Endothelial cell of umbilical vein (primary cell): ENCODE measurements at regions not wholly inside any gene's neighbourhood (a gene's known extent, or its start where the extent isn't known, plus 50 kb on each side); places are given as distances from the start of the nearest gene placed in this dataset.

Source experiments
- BruUV-seq: library from RNA; stranded (reverse); fragments of 400-500 nt; replicated peaks from 2 replicates; lab custom pipeline; 2021; lab: Mats Ljungman, UMichigan
- CTCF ChIA-PET: fragments of 300-600, 350-600 bp; sonication (Branson Sonifier 250); formaldehyde crosslinking; loops from one replicate; lab custom pipeline; 2021; ENCODE audit warnings: antibody characterized with exemption, inconsistent platforms; lab: Charles Lee
- POLR2A ChIA-PET: fragments of 300-600, 350-600 bp; sonication (Branson Sonifier 250); formaldehyde crosslinking; loops from one replicate; lab custom pipeline; 2021; ENCODE audit warnings: antibody characterized with exemption, inconsistent platforms; lab: Charles Lee
- DNase-seq: peaks from one replicate; pipeline ENCODE4 v3.0.0-alpha.2; 2011; ENCODE audit warnings: low read depth, low spot score
- FAIRE-seq: peaks from 2 replicates; lab custom pipeline; 2011; peaks lifted over from hg19 to GRCh38; lab: Jason Lieb, UNC
- H2AFZ ChIP-seq: 2 replicates; pipeline ENCODE4 v1.6.0; 2012; ENCODE audit warnings: low read depth, low read length, control low read depth, inconsistent platforms
- H3K27ac ChIP-seq: 2 replicates; pipeline ENCODE4 v1.5.1; 2011; ENCODE audit warnings: low read depth, mild to moderate bottlenecking, control low read depth, low read length, moderate library complexity; ENCODE audit not compliant: insufficient read depth
- H3K27me3 ChIP-seq, 2 experiments: 2 replicates each; pipeline versions ENCODE4 v1.6.0 to v1.6.1; 2011; ENCODE audit warnings: low read length in 2 of 2, mixed read lengths in 1 of 2; ENCODE audit not compliant: control insufficient read depth in 2 of 2, insufficient read depth in 2 of 2
- H3K36me3 ChIP-seq, 2 experiments: 2 replicates in 1 of 2; 3 replicates in 1 of 2; pipeline ENCODE4 v1.5.1; 2011; ENCODE audit warnings: low read length in 2 of 2, mild to moderate bottlenecking in 1 of 2, moderate library complexity in 1 of 2; ENCODE audit not compliant: control insufficient read depth in 2 of 2, insufficient read depth in 2 of 2; ENCODE audit errors: extremely low read depth in 1 of 2
- H3K4me1 ChIP-seq: 3 replicates; pipeline ENCODE4 v1.5.1; 2011; ENCODE audit warnings: mild to moderate bottlenecking, low read length; ENCODE audit not compliant: control insufficient read depth, insufficient read depth; ENCODE audit errors: extremely low read depth
- H3K4me2 ChIP-seq: 2 replicates; pipeline ENCODE4 v1.6.1; 2011; ENCODE audit warnings: low read length, control low read depth, mixed read lengths; ENCODE audit not compliant: insufficient read depth
- H3K4me3 ChIP-seq, 3 experiments: fragments of 200-600 bp in 1 of 3; sonication (generic), shearing (Covaris generic) in 1 of 3; replicated peaks in 1 of 3; 2 replicates each; pipeline ENCODE4 v1.5.1; 2011 to 2016; ENCODE audit warnings: control low read depth in 3 of 3, low read length in 3 of 3, mild to moderate bottlenecking in 2 of 3, inconsistent platforms in 1 of 3, low read depth in 1 of 3, moderate library complexity in 1 of 3; ENCODE audit not compliant: insufficient read depth in 1 of 3
- H3K79me2 ChIP-seq: 2 replicates; pipeline ENCODE4 v1.6.0; 2012; ENCODE audit warnings: low read length, inconsistent platforms; ENCODE audit not compliant: control insufficient read depth, insufficient read depth
- H3K9ac ChIP-seq: replicated peaks from 2 replicates; pipeline ENCODE3; 2011; ENCODE audit warnings: low read length, control low read depth; ENCODE audit not compliant: insufficient read depth; ENCODE audit errors: extremely low read depth
- H3K9me1 ChIP-seq: replicated peaks from 3 replicates; pipeline ENCODE4 v1.6.0; 2011; ENCODE audit warnings: mild to moderate bottlenecking, low read length; ENCODE audit not compliant: control insufficient read depth, insufficient read depth; ENCODE audit errors: extremely low read depth
- H3K9me3 ChIP-seq: replicated peaks from 2 replicates; pipeline ENCODE4 v1.5.1; 2012; ENCODE audit warnings: low read length, inconsistent platforms; ENCODE audit not compliant: control insufficient read depth, insufficient read depth
- H4K20me1 ChIP-seq: replicated peaks from 2 replicates; pipeline ENCODE3; 2011; ENCODE audit warnings: mild to moderate bottlenecking, low read length; ENCODE audit not compliant: control insufficient read depth, insufficient read depth; ENCODE audit errors: extremely low read depth
- EZH2 ChIP-seq: IDR thresholded peaks from 2 replicates; pipeline ENCODE4 v1.6.1; 2012; ENCODE audit warnings: borderline replicate concordance, low read depth, mild to moderate bottlenecking, moderate library complexity, low read length, inconsistent platforms; ENCODE audit not compliant: severe bottlenecking
- FOS ChIP-seq: IDR thresholded peaks from 2 replicates; pipeline ENCODE4 v1.6.1; 2011; ENCODE audit warnings: mild to moderate bottlenecking, low read length, moderate library complexity, borderline replicate concordance; ENCODE audit not compliant: insufficient read depth
- GATA2 ChIP-seq: IDR thresholded peaks from 2 replicates; pipeline ENCODE4 v1.7.0; 2011; ENCODE audit warnings: low read depth, mild to moderate bottlenecking, moderate library complexity, mixed read lengths, low read length; ENCODE audit not compliant: insufficient read length, insufficient read depth
- JUN ChIP-seq: IDR thresholded peaks from 2 replicates; pipeline ENCODE4 v1.6.1; 2011; ENCODE audit warnings: borderline replicate concordance, low read depth; ENCODE audit not compliant: insufficient read length, insufficient read depth
- MYC ChIP-seq: IDR thresholded peaks from one replicate; pipeline ENCODE4 v1.6.1; 2011; ENCODE audit warnings: mild to moderate bottlenecking, low read depth, low read length
- POLR2A ChIP-seq: IDR thresholded peaks from 2 replicates; pipeline ENCODE4 v1.6.1; 2012; ENCODE audit warnings: low read depth, mild to moderate bottlenecking, control low read depth, low read length
- POLR2AphosphoS5 ChIP-seq: IDR thresholded peaks from 2 replicates; pipeline ENCODE4 v1.6.1; 2012; ENCODE audit warnings: low read depth, mild to moderate bottlenecking, control low read depth, low read length, moderate library complexity; ENCODE audit not compliant: insufficient read depth
- dilution Hi-C: fragments of 300-500 bp; cut with MboI; formaldehyde crosslinking; loops from one replicate; pipeline ENCODE4 v1.15.0; 2019; ENCODE audit warnings: low sequenced_read_pairs; ENCODE audit not compliant: extremely low pct_ligation_motif_present
- intact Hi-C: fragments of 100-400 bp; cut with micrococcal nuclease; formaldehyde crosslinking; loops from one replicate; pipeline ENCODE4 v1.10.0; 2022
- TF ChIP-seq, protein P1 (sequence below): IDR thresholded peaks from 2 replicates; pipeline ENCODE4 v1.6.1; 2011; ENCODE audit not compliant: insufficient read depth, insufficient read length
- TF ChIP-seq, protein P2 (sequence below), 2 donors: IDR thresholded peaks; 1 replicate in 1 of 2; 2 replicates in 1 of 2; pipeline ENCODE4 v1.5.1; 2011; ENCODE audit warnings: low read length in 2 of 2, mild to moderate bottlenecking in 2 of 2, moderate library complexity in 2 of 2, control low read depth in 1 of 2, inconsistent platforms in 1 of 2, low read depth in 1 of 2; ENCODE audit not compliant: insufficient read depth in 1 of 2; ENCODE audit errors: extremely low read depth in 1 of 2

DNA sequence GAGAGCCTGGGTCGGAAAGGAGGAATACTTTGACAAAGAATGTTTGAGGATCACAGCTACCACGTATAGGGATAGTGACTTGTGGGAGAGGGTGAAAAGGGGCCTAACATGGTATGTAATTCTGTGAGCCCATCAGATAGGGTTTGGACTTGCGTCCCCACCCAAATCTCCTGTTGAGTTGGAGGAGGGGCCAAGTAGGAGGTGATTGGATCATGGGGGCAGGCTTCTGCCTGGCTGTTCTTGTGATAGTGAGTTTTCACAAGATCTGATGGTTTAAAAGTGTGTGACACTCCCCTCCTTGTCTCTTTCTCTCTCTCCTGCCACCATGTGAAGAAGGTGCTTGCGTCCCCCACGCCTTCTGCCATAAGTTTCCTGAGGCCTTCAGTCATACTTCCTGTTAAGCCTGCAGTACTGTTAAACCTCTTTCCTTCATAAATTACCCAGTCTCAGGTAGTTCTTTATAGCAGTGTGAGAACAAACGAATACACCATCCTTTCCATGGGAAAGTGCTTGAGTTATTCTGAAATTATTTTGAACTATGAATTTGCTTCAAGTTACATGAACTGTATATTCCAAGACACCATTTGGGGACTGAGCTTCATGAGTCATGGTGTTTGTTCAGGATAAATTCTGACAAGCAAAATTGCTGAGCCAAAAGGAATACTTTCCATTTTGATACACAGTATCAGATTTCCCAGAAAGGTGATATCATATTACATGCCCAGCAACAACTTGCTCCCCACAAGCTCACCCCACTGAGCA lies 68.8 kb upstream of the SSBP2 start:
- dilution Hi-C loops (no loop called here), intact Hi-C loops (no loop called here)
- Histone ChIP-seq H2AFZ (no peak overlapping the region), H3K4me3 (no peak overlapping the region), H3K9me3 (no peaks in the 10 kb centered on the region), H4K20me1 (no peaks in the 10 kb centered on the region), H3K9me1 (no peaks in the 10 kb centered on the region), H3K4me1 (no peaks in the 10 kb centered on the region), H3K79me2 (no peaks in the 10 kb centered on the region), H3K27ac (no peak overlapping the region), H3K27me3 (peaks cover 0 to 9% of the 10 kb centered on the region in 2 experiments), H3K36me3 (no peaks in the 10 kb centered on the region), H3K4me2 (no peak overlapping the region), H3K9ac (no peak overlapping the region)
- no TSS peak for BruUV-seq
- FAIRE-seq (no peak), DNase-seq (peak; percentile 48)
- ChIA-PET CTCF (interaction anchor here (0.7 kb wide), 1 partner anchor 12 kb away, joined by 3 read pairs; no protein-coding TSS in a partner anchor), POLR2A (no interaction called here)
- no peak for TF ChIP-seq MYC
- TF ChIP-seq FOS: peak; percentile 16

DNA sequence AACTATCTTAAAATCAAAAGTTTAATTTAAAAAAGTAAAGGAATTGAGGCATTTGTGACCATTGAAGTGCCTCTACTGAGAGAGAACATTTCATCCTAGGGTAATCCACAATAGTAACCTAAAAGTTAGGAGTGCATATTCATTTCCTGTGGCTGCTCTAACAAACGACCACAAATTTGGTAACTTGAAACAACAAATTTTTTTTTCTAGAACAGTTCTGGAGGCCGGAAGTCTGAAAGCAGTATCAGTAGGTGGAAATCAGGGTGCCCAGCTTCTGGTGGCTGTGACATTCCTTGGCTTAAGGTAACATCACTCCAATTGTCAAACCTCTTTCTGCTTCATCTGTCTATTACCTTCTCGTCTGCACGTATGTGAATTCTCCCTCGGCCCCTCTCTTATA lies 67.1 kb upstream of the SSBP2 start:
- ChIA-PET CTCF (no interaction called here), POLR2A (no interaction called here)
- no TSS peak for BruUV-seq
- dilution Hi-C loops (no loop called here), intact Hi-C loops (no loop called here)
- no peak overlapping the region for H3K27ac ChIP-seq
- H4K20me1 ChIP-seq: no peaks in the 10 kb centered on the region
- H3K9ac ChIP-seq: no peak overlapping the region
- no peak overlapping the region for H2AFZ ChIP-seq
- TF ChIP-seq, protein P1, sequence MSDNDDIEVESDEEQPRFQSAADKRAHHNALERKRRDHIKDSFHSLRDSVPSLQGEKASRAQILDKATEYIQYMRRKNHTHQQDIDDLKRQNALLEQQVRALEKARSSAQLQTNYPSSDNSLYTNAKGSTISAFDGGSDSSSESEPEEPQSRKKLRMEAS: no peak
- TF ChIP-seq GATA2: no peak
- TF ChIP-seq POLR2AphosphoS5: no peak
- TF ChIP-seq FOS: no peak
- TF ChIP-seq JUN: no peak
- TF ChIP-seq, protein P2, sequence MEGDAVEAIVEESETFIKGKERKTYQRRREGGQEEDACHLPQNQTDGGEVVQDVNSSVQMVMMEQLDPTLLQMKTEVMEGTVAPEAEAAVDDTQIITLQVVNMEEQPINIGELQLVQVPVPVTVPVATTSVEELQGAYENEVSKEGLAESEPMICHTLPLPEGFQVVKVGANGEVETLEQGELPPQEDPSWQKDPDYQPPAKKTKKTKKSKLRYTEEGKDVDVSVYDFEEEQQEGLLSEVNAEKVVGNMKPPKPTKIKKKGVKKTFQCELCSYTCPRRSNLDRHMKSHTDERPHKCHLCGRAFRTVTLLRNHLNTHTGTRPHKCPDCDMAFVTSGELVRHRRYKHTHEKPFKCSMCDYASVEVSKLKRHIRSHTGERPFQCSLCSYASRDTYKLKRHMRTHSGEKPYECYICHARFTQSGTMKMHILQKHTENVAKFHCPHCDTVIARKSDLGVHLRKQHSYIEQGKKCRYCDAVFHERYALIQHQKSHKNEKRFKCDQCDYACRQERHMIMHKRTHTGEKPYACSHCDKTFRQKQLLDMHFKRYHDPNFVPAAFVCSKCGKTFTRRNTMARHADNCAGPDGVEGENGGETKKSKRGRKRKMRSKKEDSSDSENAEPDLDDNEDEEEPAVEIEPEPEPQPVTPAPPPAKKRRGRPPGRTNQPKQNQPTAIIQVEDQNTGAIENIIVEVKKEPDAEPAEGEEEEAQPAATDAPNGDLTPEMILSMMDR (IDR thresholded peaks at IDR 0.05; ENCODE audit: extremely low read depth in 1 of 2, insufficient read depth in 1 of 2, low read depth in 1 of 2, low read length in 2 of 2): no peak
- no peak for TF ChIP-seq POLR2A
- TF ChIP-seq MYC: no peak
- TF ChIP-seq EZH2: no peak
- H3K9me3 ChIP-seq: no peaks in the 10 kb centered on the region
- H3K36me3 ChIP-seq: no peaks in the 10 kb centered on the region
- no peaks in the 10 kb centered on the region for H3K79me2 ChIP-seq
- FAIRE-seq (no peak), DNase-seq (no peak)
- no peak overlapping the region for H3K4me2 ChIP-seq
- peaks cover 2 to 12% of the 10 kb centered on the region in 2 experiments for H3K27me3 ChIP-seq
- H3K4me1 ChIP-seq: no peaks in the 10 kb centered on the region
- H3K9me1 ChIP-seq: no peaks in the 10 kb centered on the region
- no peak overlapping the region for H3K4me3 ChIP-seq
